ENCODE measurements at regions not wholly inside any gene's neighbourhood (a gene's known extent, or its start where the extent isn't known, plus 50 kb on each side); places are given as distances from the start of the nearest gene placed in this dataset.
A peak's percentile ranks its signal among the peaks of the same experiment; 100 is the strongest.

DNA sequence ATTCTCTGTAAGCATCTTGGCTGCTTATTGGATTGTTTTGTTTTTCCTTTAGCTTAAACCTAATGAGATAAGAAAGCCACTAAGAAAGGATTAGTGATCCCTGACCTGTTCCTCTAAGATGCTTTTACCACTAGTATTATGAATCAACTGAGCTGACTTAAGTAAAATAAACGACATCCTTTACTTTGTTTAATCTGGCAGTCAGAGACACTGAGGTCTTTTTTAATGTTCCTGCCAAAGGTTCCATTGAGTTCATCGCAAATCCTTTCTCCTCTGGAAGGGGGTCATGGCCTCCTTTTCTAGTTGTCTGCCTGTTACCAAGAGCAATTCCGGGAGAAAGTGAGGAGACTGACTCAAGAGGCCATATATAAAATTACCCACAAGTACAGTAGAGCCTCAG, 1038.3 kb upstream of the SLIT2 start:
- Histone ChIP-seq H4K20me1 (replicated peaks; ENCODE audit: control insufficient read depth, extremely low read depth, insufficient read depth, low read length) (no peaks in the 10 kb centered on the region), H3K79me2 (ENCODE audit: control insufficient read depth, insufficient read depth, low read length) (no peaks in the 10 kb centered on the region), H3K9me1 (replicated peaks; ENCODE audit: control insufficient read depth, extremely low read depth, insufficient read depth, low read length) (no peaks in the 10 kb centered on the region), H3K4me3 (replicated peaks in 1 of 3; ENCODE audit: insufficient read depth in 1 of 3, low read depth in 1 of 3, low read length in 3 of 3) (no peak overlapping the region), H3K4me1 (ENCODE audit: control insufficient read depth, extremely low read depth, insufficient read depth, low read length) (peaks cover 8% of the 10 kb centered on the region), H3K27ac (ENCODE audit: insufficient read depth, low read depth, low read length) (no peak overlapping the region), H3K36me3 (ENCODE audit: control insufficient read depth in 2 of 2, extremely low read depth in 1 of 2, insufficient read depth in 2 of 2, low read length in 2 of 2) (no peaks in the 10 kb centered on the region), H3K9ac (replicated peaks; ENCODE audit: extremely low read depth, insufficient read depth, low read length) (no peak overlapping the region), H2AFZ (ENCODE audit: low read depth, low read length) (peak overlapping the region; percentile 41), H3K27me3 (ENCODE audit: control insufficient read depth in 2 of 2, insufficient read depth in 2 of 2, low read length in 2 of 2) (no peaks in the 10 kb centered on the region), H3K9me3 (replicated peaks; ENCODE audit: control insufficient read depth, insufficient read depth, low read length) (no peaks in the 10 kb centered on the region), H3K4me2 (ENCODE audit: insufficient read depth, low read length) (peak overlapping the region; percentile 46)
- POLR2A ChIA-PET = no interaction called here
- CTCF ChIA-PET = interaction anchor here (0.9 kb wide), 1 partner anchor 1035 kb away, joined by 3 read pairs; no protein-coding TSS in a partner anchor
- peak; percentile 55 for FAIRE-seq
- DNase-seq (ENCODE audit: low read depth, low spot score) = peak; percentile 83
- intact Hi-C loops (cut with micrococcal nuclease) = no loop called here
- TF ChIP-seq JUN (IDR thresholded peaks at IDR 0.05; ENCODE audit: borderline replicate concordance, insufficient read depth, insufficient read length, low read depth) = no peak
- no peak for TF ChIP-seq EZH2 (IDR thresholded peaks at IDR 0.05; ENCODE audit: borderline replicate concordance, low read depth, low read length, severe bottlenecking)
- peak; percentile 18 for TF ChIP-seq POLR2AphosphoS5 (IDR thresholded peaks at IDR 0.05; ENCODE audit: insufficient read depth, low read depth, low read length)
- TF ChIP-seq, protein P1, sequence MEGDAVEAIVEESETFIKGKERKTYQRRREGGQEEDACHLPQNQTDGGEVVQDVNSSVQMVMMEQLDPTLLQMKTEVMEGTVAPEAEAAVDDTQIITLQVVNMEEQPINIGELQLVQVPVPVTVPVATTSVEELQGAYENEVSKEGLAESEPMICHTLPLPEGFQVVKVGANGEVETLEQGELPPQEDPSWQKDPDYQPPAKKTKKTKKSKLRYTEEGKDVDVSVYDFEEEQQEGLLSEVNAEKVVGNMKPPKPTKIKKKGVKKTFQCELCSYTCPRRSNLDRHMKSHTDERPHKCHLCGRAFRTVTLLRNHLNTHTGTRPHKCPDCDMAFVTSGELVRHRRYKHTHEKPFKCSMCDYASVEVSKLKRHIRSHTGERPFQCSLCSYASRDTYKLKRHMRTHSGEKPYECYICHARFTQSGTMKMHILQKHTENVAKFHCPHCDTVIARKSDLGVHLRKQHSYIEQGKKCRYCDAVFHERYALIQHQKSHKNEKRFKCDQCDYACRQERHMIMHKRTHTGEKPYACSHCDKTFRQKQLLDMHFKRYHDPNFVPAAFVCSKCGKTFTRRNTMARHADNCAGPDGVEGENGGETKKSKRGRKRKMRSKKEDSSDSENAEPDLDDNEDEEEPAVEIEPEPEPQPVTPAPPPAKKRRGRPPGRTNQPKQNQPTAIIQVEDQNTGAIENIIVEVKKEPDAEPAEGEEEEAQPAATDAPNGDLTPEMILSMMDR (IDR thresholded peaks at IDR 0.05; ENCODE audit: extremely low read depth in 1 of 2, insufficient read depth in 1 of 2, low read depth in 1 of 2, low read length in 2 of 2) = no peak
- TF ChIP-seq, protein P2, sequence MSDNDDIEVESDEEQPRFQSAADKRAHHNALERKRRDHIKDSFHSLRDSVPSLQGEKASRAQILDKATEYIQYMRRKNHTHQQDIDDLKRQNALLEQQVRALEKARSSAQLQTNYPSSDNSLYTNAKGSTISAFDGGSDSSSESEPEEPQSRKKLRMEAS (IDR thresholded peaks at IDR 0.05; ENCODE audit: insufficient read depth, insufficient read length) = no peak
- peak; percentile 55 for TF ChIP-seq GATA2 (IDR thresholded peaks at IDR 0.05; ENCODE audit: insufficient read depth, insufficient read length, low read depth, low read length)
- no TSS peak for BruUV-seq (replicated peaks)
- dilution Hi-C loops (cut with MboI; ENCODE audit: extremely low pct_ligation_motif_present, low sequenced_read_pairs) = no loop called here

All from endothelial cell of umbilical vein (primary cell).